HT-29 (cell line): ENCODE measurements at regions not wholly inside any gene's neighbourhood (a gene's known extent, or its start where the extent isn't known, plus 50 kb on each side); places are given as distances from the start of the nearest gene placed in this dataset. TPM values are rescaled to one million over a fixed set of nuclear protein-coding genes. Genes with fewer than 3 reads are reported as not detected.

ENCODE experiments used
- small RNA-seq: library from RNA; depleted of rRNA; stranded (forward); fragments of <200 nt; gene quantifications from one replicate; pipeline ENCODE3, GENCODE V24; 2014

Small RNA genes in the stretch of these regions (small RNA-seq; reads per million reads assigned to genes)
- gene IGLL3P, result not detected
- not detected for gene MIR6817
